ENCODE measurements at regions not wholly inside any gene's neighbourhood (a gene's known extent, or its start where the extent isn't known, plus 50 kb on each side); places are given as distances from the start of the nearest gene placed in this dataset.
"Not testable (repeated sequence)": the region's sequence is repeated elsewhere in the genome, so short reads cannot be mapped to it uniquely, and the experiment has no call there.

DNA sequence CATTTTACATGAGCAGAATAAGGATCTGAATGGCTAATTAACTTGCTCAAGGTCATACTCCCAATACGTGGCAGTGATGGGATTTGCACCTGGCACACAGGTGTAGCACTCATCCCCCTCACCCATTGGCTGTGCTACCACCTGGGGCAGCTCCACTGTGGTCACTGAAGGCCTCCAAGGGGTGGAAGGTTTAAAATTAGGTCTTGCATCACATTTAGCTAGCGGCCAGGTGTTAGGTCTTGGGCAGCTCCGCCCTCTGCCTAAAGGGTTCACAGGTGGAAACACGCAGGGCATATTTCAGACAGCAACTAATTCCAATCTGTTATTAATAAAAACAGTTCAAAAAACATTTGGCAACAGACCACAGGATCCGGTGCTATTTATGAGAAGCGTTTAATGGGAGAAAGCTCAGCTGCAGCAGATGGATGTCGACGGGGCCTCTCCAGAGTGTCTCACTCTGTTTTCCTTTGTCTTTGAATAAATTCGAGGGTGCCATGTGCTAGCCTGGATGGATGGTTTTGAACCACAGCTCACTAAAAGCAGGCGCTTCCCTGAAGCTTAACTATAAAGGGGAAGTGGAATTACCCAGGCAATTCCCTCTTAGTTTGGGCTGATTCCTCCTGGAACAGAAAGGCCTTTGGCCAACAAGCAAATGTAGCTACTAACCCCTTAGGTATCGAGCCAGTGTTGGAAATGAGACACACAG is 1017.6 kb downstream of the TYW1 start:
- no peak for DNase-seq (ENCODE audit: low read depth)

DNA sequence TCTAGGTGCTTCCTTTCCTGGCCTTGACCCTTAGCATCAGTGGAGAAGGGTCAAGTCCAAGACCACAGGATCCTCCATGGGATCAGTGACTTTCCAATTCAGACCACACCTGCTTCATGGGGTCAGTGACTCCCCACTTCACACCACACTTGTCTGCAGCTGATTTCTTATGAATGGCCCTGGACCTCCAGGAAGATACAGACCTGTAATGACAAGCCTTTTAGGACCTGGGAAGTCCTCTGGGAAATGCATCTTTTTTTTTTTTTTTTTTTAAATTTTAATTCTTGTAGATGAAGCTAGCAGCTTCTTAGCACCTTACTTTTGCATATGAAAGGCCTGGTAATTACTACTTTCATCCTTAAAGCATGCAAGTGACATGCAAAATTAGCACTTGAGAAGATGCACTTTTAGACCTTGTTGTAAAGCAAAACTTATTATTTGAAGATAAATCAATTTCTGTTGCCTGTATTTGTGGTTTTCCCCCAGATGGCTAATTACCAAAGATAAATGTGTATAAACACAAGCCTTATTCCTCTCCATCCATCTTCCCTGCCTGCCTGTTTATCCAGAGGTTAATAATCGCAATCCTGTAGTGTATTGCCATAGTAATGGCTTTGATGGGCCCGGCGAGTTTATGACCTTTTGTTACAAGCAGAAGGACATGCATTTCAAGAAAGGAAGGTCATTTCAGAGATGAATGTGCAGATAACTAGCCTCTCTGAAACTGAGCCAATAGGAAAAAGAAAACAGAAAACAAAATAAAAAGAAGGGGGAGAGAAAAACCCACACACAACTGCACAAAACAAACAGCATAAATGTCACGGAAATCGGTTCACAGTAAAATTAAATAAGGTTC is 1018.7 kb downstream of the TYW1 start:
- DNase-seq (ENCODE audit: low read depth): no peak

- no peak for DNase-seq (ENCODE audit: low read depth)
Observed at GRCh38 chr7:68015978-68016532, 1019.4 kb downstream of the TYW1 start.

- DNase-seq (ENCODE audit: low read depth): no peak
Observed at GRCh38 chr7:68020102-68020501, 1023.5 kb downstream of the TYW1 start.

GRCh38 chr7:68025369-68025768 is 1028.7 kb downstream of the TYW1 start:
- DNase-seq (ENCODE audit: low read depth): no peak

GRCh38 chr7:68030530-68030929 is 1033.9 kb downstream of the TYW1 start:
- DNase-seq (ENCODE audit: low read depth): no peak

DNA sequence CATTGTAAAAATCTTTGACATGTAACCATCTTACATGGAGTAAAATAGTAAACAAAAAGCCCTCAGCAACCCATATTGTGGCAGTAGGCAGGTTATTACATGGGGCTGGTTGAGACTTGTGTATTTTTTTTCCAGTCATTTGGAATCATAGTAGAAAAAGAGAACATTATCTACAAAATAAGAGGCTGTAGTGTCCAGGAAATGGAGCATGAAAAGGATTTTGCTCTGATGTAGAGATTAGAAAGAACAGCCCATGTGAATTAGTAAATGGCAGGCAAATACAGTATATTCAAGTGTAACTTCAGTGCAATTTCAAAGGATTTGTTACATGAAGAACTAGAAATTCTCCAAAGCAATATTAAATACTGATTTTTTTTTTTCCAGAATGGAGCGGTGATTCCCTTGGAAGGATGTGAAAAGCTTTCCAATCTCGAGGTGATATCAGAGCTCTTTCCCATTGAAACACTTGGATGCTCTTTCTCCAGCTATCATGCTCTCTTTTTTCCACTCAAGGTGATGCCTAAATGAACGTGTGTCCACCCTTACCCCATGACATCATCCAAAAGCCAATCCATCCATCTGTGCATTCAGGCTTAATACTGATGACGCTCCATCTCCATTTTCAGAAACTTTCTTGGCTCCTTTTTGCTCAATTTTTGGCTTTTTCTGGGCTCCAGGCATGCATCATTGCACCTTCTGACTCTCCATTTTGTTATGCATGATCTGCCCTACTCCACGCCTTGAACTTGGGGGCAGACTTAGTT is 1034.7 kb downstream of the TYW1 start:
- DNase-seq (ENCODE audit: low read depth): no peak

- no peak for DNase-seq (ENCODE audit: low read depth)
Observed at GRCh38 chr7:68038621-68039314, 1042.1 kb downstream of the TYW1 start.

DNA sequence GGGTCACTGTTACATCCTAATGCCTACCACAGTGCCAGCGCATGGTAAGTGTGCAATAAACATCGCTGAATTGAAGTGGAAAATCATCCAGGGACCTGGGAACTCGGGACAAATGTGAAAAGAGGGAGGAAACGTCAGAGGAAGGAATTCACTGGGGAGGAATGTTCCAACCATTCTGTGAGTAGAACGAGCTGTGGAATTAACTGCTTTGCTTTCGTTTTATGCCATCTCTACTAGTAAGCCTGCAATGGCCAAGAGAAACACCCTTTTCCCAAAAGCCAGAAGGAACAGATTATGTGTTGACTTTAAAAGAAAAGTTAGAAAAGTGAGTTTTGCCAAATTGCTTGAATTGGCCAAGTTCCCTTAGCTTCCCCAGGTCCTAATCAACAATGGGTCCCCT is 1044.9 kb downstream of the TYW1 start:
- no peak for DNase-seq (ENCODE audit: low read depth)

DNA sequence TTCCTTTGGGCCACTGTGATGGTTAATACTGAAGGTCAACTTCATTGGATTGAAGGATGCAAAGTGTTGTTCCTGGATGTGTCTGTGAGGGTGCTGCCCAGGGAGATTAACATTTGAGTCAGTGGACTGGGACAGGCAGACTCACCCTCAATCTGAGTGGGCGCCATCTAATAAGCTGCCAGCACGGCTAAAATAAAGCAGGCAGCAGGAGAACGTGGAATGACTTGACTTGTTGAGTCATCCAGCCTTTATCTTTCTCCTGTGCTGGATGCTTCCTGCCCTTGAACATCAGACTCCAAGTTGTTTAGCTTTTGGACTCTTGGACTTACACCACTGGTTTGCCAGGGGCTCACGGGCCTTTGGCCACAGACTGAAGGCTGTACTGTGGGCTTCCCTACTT is 1046.9 kb downstream of the TYW1 start:
- no peak for DNase-seq (ENCODE audit: low read depth)

- no peak for DNase-seq (ENCODE audit: low read depth)
Observed at GRCh38 chr7:68050627-68051026, 1054.0 kb downstream of the TYW1 start.

GRCh38 chr7:68058014-68058413 is 1061.4 kb downstream of the TYW1 start:
- no peak for DNase-seq (ENCODE audit: low read depth)

DNA sequence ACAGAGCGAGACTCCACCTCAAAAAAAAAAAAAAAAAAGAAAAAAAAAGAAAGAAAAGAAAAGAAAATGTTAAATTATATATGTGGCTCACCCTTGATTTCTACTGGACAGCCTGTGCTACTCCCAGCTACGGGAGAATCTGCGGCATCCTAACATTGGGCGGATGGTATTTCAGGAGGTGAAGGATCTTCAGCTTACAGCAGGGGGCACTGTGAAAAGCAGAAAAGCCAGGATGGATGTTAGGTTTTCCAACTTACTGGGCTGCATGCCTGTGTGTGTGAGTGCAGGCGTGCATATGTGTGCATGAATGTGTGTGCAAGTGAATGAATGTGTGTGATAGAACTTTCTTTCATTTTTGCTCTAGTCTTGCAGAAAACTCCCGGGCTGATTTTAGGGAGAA is 1066.5 kb downstream of the TYW1 start:
- DNase-seq (ENCODE audit: low read depth): no peak

DNA sequence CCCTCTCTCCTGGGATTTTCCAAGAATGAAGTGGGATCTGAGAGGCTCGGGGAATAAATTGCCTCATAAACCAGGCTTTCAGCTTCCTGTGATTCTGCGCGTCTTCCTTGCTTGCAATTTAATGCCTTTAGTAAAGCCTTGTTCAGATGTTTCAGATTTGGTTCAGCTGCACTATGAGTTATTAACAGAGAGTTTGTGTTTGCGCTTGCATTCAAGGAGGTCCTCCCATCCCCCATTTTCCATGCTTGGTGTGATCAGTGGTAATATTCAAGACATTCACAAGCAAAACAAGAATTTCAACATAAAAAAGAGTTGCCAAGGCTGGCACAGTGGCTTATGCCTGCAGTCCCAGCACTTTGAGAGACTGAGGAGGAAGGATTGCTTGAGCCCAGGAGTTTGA is 1068.9 kb downstream of the TYW1 start:
- DNase-seq (ENCODE audit: low read depth): no peak

DNA sequence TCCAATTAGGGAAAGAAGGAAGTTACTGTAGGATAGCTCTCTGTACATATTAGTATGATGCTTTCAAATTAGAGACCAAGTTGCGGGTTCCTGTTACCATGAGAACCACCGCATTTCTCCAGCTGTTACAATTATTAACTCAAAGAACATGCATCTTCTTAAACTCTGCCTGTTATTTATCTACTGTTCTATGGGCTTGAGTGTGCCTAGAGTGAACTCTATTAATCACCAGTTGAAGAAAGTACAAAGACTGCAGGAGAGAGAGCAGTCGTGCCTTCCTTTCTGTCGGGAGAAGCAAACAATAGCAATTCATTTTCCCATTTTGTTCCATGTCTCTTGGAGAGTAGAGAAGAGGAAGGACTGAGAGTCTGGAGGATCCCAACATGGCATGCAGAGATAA is 1071.2 kb downstream of the TYW1 start:
- no peak for DNase-seq (ENCODE audit: low read depth)

DNA sequence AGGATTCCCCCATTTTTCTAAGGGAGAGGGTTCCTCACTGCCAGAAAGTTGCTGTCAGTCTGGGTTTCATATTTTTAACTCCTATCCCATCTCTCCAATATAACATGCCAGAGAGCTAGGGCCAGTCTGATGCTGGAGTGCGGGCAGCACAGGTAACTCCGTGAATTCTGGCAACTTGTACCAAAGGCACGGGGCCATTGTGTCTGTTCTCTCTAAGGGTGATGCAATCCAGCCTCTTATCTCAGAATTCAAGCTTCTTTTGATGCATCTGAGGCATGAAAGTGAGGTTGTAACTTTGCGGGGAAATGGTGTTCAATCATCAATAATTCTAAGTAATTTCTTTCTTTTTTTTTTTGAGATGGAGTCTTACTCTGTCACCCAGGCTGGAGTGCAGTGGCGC is 1074.4 kb downstream of the TYW1 start:
- DNase-seq (ENCODE audit: low read depth): no peak

DNA sequence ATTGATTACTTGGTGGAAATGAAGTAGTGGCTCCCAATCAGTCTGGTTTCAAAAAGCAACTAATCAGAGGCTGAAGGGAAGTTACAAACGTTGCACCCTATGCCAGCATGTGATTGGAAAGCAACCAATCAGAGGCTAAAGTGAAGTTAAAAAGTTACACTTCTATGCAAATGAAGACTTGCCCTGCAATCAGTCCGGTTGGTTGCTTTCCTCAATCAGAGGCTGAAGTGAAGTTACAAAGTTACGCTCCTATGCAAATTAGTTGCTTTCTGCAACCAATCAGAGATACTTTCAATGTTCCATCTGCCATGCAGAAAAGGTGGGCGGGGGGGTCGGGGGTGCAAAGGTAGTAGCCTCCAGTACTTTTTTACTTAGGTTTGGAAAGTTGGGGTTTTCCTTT is 1077.1 kb downstream of the TYW1 start:
- DNase-seq (ENCODE audit: low read depth): no peak

DNA sequence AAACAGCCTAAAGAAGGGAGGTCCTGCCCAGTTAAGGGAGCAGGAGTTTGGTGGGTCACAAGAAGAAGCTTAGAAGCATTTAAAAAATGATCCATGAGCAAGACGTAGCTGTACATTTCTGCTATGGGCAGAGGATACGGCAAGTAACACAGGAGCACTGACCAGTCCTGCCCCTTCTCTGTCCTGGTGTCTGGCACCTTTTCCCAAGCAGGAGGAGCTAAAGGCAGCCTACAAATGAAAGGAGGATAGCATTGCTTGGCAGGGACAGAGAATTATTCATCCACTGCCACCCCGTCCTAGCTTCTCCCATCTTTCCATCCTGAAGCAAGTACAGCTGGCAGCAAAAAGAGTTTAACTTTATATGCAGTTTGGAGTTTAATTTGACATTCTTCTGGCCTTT is 1077.6 kb downstream of the TYW1 start:
- no peak for DNase-seq (ENCODE audit: low read depth)

DNA sequence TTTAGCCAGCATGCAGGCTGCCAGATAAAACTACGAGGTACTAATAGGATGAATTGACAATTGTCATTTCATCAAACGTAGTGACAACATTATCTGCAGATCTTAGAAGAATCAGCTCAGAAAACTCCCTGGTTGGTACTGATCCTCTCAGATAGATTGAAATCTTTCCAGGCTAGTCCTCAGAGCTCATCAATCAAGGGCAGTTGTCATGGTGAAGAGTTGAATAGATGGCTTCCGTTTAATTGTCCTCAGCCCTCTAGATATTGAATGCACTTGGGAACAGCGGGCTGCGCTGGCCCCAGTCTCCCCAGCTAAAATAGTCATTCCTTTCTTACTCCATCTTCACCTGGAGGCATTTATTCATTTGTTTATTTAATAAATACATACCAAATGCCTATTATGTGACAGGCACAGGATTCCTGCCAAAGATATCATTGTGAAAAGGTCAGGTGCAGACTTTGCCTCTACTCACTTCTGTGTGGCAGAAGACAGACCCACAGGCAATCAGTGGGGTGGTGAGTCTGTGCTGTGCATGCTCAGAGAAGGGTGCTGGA is 1081.6 kb downstream of the TYW1 start:
- DNase-seq (ENCODE audit: low read depth): no peak

DNA sequence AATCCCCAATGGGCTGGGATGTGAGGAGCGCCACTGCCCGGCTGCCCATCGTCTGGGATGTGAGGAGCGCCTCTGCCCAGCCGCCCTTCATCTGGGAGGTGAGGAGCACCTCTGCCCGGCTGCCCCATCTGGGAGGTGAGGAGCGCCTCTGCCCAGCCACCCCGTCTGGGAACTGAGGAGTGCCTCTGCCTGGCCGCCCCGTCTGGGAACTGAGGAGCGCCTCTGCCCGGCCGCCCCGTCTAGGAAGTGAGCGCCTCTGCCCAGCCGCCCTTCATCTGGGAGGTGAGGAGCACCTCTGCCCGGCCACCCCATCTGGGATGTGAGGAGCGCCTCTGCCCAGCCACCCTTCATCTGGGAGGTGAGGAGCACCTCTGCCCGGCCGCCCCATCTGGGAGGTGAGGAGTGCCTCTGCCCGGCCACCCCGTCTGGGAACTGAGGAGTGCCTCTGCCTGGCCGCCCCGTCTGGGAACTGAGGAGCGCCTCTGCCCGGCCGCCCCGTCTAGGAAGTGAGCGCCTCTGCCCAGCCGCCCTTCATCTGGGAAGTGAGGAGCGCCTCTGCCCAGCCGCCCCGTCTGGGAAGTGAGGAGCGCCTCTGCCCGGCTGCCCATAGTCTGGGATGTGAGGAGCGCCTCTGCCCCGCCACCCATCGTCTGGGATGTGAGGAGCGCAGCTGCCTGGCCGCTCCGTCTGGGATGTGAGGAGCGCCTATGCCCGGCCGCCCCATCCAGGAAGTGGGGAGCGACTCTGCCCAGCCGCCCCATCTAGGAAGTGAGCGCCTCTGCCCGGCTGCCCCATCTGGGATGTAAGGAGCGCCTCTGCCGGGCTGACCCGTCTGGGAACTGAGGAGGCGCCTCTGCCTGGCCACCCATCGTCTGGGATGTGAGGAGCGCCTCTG is 1085.7 kb downstream of the TYW1 start:
- DNase-seq (ENCODE audit: low read depth): not testable (repeated sequence)

Data from stimulated activated CD8-positive, alpha-beta memory T cell treated with anti-CD3 and anti-CD28 coated beads, Interleukin-12 subunit alpha, Interleukin-12 subunit beta, amount 100 ng/mL, for 1 hour (primary cell).